Activated CD4-positive, alpha-beta memory T cell treated with anti-CD3 and anti-CD28 coated beads for 36 hours (primary cell): ENCODE measurements at regions not wholly inside any gene's neighbourhood (a gene's known extent, or its start where the extent isn't known, plus 50 kb on each side); places are given as distances from the start of the nearest gene placed in this dataset.

ENCODE experiments used
- CTCF ChIA-PET: fragments of 350-600 bp; sonication (Branson Sonifier 250); formaldehyde crosslinking; loops from one replicate; lab custom pipeline; 2021; ENCODE audit warnings: antibody characterized with exemption, inconsistent platforms; lab: Charles Lee
- POLR2A ChIA-PET: fragments of 350-600 bp; sonication (Branson Sonifier 250); formaldehyde crosslinking; loops from one replicate; lab custom pipeline; 2021; ENCODE audit warnings: antibody characterized with exemption; lab: Charles Lee
- DNase-seq: peaks from one replicate; pipeline ENCODE4 v3.0.0-alpha.2; 2020
- H3K27ac Mint-ChIP-seq: one replicate; pipeline ENCODE4 v1.8.0; 2021; ENCODE audit warnings: mixed read lengths
- H3K27me3 Mint-ChIP-seq: one replicate; pipeline ENCODE4 v1.8.0; 2021; ENCODE audit warnings: mixed read lengths
- H3K36me3 Mint-ChIP-seq: one replicate; pipeline ENCODE4 v1.8.0; 2021; ENCODE audit warnings: mixed read lengths
- H3K4me1 Mint-ChIP-seq: one replicate; pipeline ENCODE4 v1.8.0; 2021; ENCODE audit warnings: low read depth, mixed read lengths
- H3K4me3 Mint-ChIP-seq: one replicate; pipeline ENCODE4 v1.8.0; 2021; ENCODE audit warnings: mild to moderate bottlenecking, mixed read lengths
- H3K9me3 Mint-ChIP-seq: one replicate; pipeline ENCODE4 v1.8.0; 2021; ENCODE audit warnings: mixed read lengths
- intact Hi-C: fragments of 100-400 bp; cut with micrococcal nuclease; formaldehyde crosslinking; loops from one replicate; pipeline ENCODE4 v1.15.1; 2023

- ChIA-PET CTCF (no interaction called here), POLR2A (no interaction called here)
- Mint-ChIP-seq H3K36me3 (no peaks in the 10 kb centered on the region), H3K4me3 (no peak overlapping the region), H3K27ac (no peak overlapping the region), H3K9me3 (peaks cover 20% of the 10 kb centered on the region), H3K27me3 (peaks cover 4% of the 10 kb centered on the region), H3K4me1 (no peaks in the 10 kb centered on the region)
- DNase-seq: no peak
- intact Hi-C loops: no loop called here
Measured at GRCh38 chr1:29532751-29533150, 296.4 kb downstream of the PTPRU start.

GRCh38 chr1:29532285-29532684 is 296.0 kb downstream of the PTPRU start:
- ChIA-PET CTCF (no interaction called here), POLR2A (no interaction called here)
- Mint-ChIP-seq H3K27me3 (peaks cover 4% of the 10 kb centered on the region), H3K4me3 (no peak overlapping the region), H3K27ac (no peak overlapping the region), H3K36me3 (no peaks in the 10 kb centered on the region), H3K4me1 (no peaks in the 10 kb centered on the region), H3K9me3 (peaks cover 20% of the 10 kb centered on the region)
- DNase-seq: no peak
- intact Hi-C loops: no loop called here

- no peak for DNase-seq
- ChIA-PET CTCF (no interaction called here), POLR2A (no interaction called here)
- Mint-ChIP-seq H3K36me3 (no peaks in the 10 kb centered on the region), H3K4me1 (no peaks in the 10 kb centered on the region), H3K27me3 (peaks cover 8% of the 10 kb centered on the region), H3K4me3 (no peak overlapping the region), H3K9me3 (peaks cover 20% of the 10 kb centered on the region), H3K27ac (no peak overlapping the region)
- intact Hi-C loops: no loop called here
Measured at GRCh38 chr1:29531596-29531995, 295.3 kb downstream of the PTPRU start.

GRCh38 chr1:29529677-29530278 is 293.5 kb downstream of the PTPRU start:
- intact Hi-C loops: no loop called here
- H3K4me3 Mint-ChIP-seq: no peak overlapping the region
- no peak for DNase-seq
- H3K4me1 Mint-ChIP-seq: no peaks in the 10 kb centered on the region
- H3K27ac Mint-ChIP-seq: no peak overlapping the region
- ChIA-PET CTCF (no interaction called here), POLR2A (no interaction called here)
- H3K27me3 Mint-ChIP-seq: peaks cover 17% of the 10 kb centered on the region
- peaks cover 20% of the 10 kb centered on the region for H3K9me3 Mint-ChIP-seq
- no peaks in the 10 kb centered on the region for H3K36me3 Mint-ChIP-seq

- ChIA-PET POLR2A (no interaction called here), CTCF (no interaction called here)
- no peak for DNase-seq
- Mint-ChIP-seq H3K27ac (no peak overlapping the region), H3K4me1 (no peaks in the 10 kb centered on the region), H3K4me3 (no peak overlapping the region), H3K36me3 (no peaks in the 10 kb centered on the region), H3K9me3 (peaks cover 20% of the 10 kb centered on the region), H3K27me3 (peaks cover 22% of the 10 kb centered on the region)
- intact Hi-C loops: no loop called here
Measured at GRCh38 chr1:29527314-29528004, 291.1 kb downstream of the PTPRU start.

- Mint-ChIP-seq H3K27ac (no peak overlapping the region), H3K36me3 (no peaks in the 10 kb centered on the region), H3K9me3 (peaks cover 20% of the 10 kb centered on the region), H3K4me1 (no peaks in the 10 kb centered on the region), H3K27me3 (peaks cover 23% of the 10 kb centered on the region), H3K4me3 (no peak overlapping the region)
- POLR2A ChIA-PET: no interaction called here
- no peak for DNase-seq
- intact Hi-C loops: no loop called here
- CTCF ChIA-PET: no interaction called here
Measured at GRCh38 chr1:29525941-29526340, 289.6 kb downstream of the PTPRU start.

- peaks cover 12% of the 10 kb centered on the region for H3K9me3 Mint-ChIP-seq
- no peaks in the 10 kb centered on the region for H3K36me3 Mint-ChIP-seq
- no peak for DNase-seq
- no peaks in the 10 kb centered on the region for H3K4me1 Mint-ChIP-seq
- peaks cover 25% of the 10 kb centered on the region for H3K27me3 Mint-ChIP-seq
- no peak overlapping the region for H3K4me3 Mint-ChIP-seq
- no peak overlapping the region for H3K27ac Mint-ChIP-seq
- POLR2A ChIA-PET: no interaction called here
- CTCF ChIA-PET: no interaction called here
- intact Hi-C loops: no loop called here
Measured at GRCh38 chr1:29524285-29525065, 288.2 kb downstream of the PTPRU start.

- intact Hi-C loops: no loop called here
- Mint-ChIP-seq H3K27ac (no peak overlapping the region), H3K9me3 (peaks cover 4% of the 10 kb centered on the region), H3K27me3 (peaks cover 25% of the 10 kb centered on the region), H3K4me1 (no peaks in the 10 kb centered on the region), H3K36me3 (no peaks in the 10 kb centered on the region), H3K4me3 (no peak overlapping the region)
- CTCF ChIA-PET: no interaction called here
- POLR2A ChIA-PET: no interaction called here
- no peak for DNase-seq
Measured at GRCh38 chr1:29523576-29523975, 287.3 kb downstream of the PTPRU start.

GRCh38 chr1:29523136-29523535 is 286.8 kb downstream of the PTPRU start:
- H3K27ac Mint-ChIP-seq: no peak overlapping the region
- intact Hi-C loops: no loop called here
- peaks cover 1% of the 10 kb centered on the region for H3K9me3 Mint-ChIP-seq
- no peak overlapping the region for H3K4me3 Mint-ChIP-seq
- H3K4me1 Mint-ChIP-seq: no peaks in the 10 kb centered on the region
- no peak for DNase-seq
- peaks cover 25% of the 10 kb centered on the region for H3K27me3 Mint-ChIP-seq
- POLR2A ChIA-PET: no interaction called here
- H3K36me3 Mint-ChIP-seq: no peaks in the 10 kb centered on the region
- CTCF ChIA-PET: no interaction called here

GRCh38 chr1:29521811-29522580 is 285.7 kb downstream of the PTPRU start:
- ChIA-PET POLR2A (no interaction called here), CTCF (no interaction called here)
- no peak for DNase-seq
- peaks cover 26% of the 10 kb centered on the region for H3K27me3 Mint-ChIP-seq
- H3K4me3 Mint-ChIP-seq: no peak overlapping the region
- no peaks in the 10 kb centered on the region for H3K36me3 Mint-ChIP-seq
- H3K4me1 Mint-ChIP-seq: no peaks in the 10 kb centered on the region
- H3K27ac Mint-ChIP-seq: no peak overlapping the region
- intact Hi-C loops: no loop called here
- no peaks in the 10 kb centered on the region for H3K9me3 Mint-ChIP-seq

- no peaks in the 10 kb centered on the region for H3K9me3 Mint-ChIP-seq
- intact Hi-C loops: no loop called here
- ChIA-PET POLR2A (no interaction called here), CTCF (no interaction called here)
- no peaks in the 10 kb centered on the region for H3K36me3 Mint-ChIP-seq
- no peaks in the 10 kb centered on the region for H3K4me1 Mint-ChIP-seq
- H3K27me3 Mint-ChIP-seq: peaks cover 23% of the 10 kb centered on the region
- H3K27ac Mint-ChIP-seq: no peak overlapping the region
- no peak for DNase-seq
- no peak overlapping the region for H3K4me3 Mint-ChIP-seq
Measured at GRCh38 chr1:29521438-29521715, 285.1 kb downstream of the PTPRU start.
